B cell (primary cell): ENCODE measurements at regions not wholly inside any gene's neighbourhood (a gene's known extent, or its start where the extent isn't known, plus 50 kb on each side); places are given as distances from the start of the nearest gene placed in this dataset.

Source experiments
- ATAC-seq: fragments of 200-7000 bp; cut with Tn5 transposase; one replicate; pipeline ENCODE4 v1.10.0; 2021; ENCODE audit warnings: low read depth, mild to moderate bottlenecking, moderate number of reproducible peaks, moderate library complexity
- CTCF ChIA-PET: fragments of 350-600 bp; sonication (Branson Sonifier 250); formaldehyde crosslinking; loops from one replicate; lab custom pipeline; 2021; ENCODE audit warnings: antibody characterized with exemption, inconsistent platforms; lab: Charles Lee
- POLR2A ChIA-PET: fragments of 350-600 bp; sonication (Branson Sonifier 250); formaldehyde crosslinking; loops from one replicate; lab custom pipeline; 2021; ENCODE audit warnings: antibody characterized with exemption; lab: Charles Lee
- DNase-seq: peaks from one replicate; pipeline ENCODE4 v3.0.0; 2013
- H2AFZ ChIP-seq: 2 replicates; pipeline ENCODE4 v1.6.1; 2012; ENCODE audit warnings: mild to moderate bottlenecking, low read depth, low read length; ENCODE audit not compliant: insufficient read depth, poor library complexity, severe bottlenecking
- H3K27ac ChIP-seq, 2 donors: 1 replicate in 1 of 2; 2 replicates in 1 of 2; pipeline ENCODE4 v1.5.1; 2012 to 2013; ENCODE audit warnings: low read length in 2 of 2, mild to moderate bottlenecking in 2 of 2, moderate library complexity in 1 of 2
- H3K27me3 ChIP-seq, 4 experiments: fragments of 200-600 bp in 1 of 4; sonication (generic) in 1 of 4; replicated peaks in 1 of 4; 1 replicate in 2 of 4; 2 replicates in 2 of 4; pipeline versions ENCODE4 v1.6.1 to v1.7.0; 2013 to 2016; ENCODE audit warnings: low read length in 3 of 4, mild to moderate bottlenecking in 2 of 4, mixed read lengths in 1 of 4, moderate library complexity in 1 of 4; ENCODE audit not compliant: insufficient read depth in 4 of 4, control insufficient read depth in 3 of 4; ENCODE audit errors: control extremely low read depth in 1 of 4
- H3K36me3 ChIP-seq, 2 experiments: replicated peaks in 1 of 2; 1 replicate in 1 of 2; 2 replicates in 1 of 2; pipeline versions ENCODE4 v1.6.1 to v1.7.1; 2013; ENCODE audit warnings: low read length in 1 of 2; ENCODE audit not compliant: insufficient read depth in 2 of 2, control insufficient read depth in 1 of 2; ENCODE audit errors: control extremely low read depth in 1 of 2, extremely low read depth in 1 of 2
- H3K4me1 ChIP-seq, 2 donors: fragments of 200-600 bp in 1 of 2; sonication (generic) in 1 of 2; 1 replicate in 1 of 2; 2 replicates in 1 of 2; pipeline versions ENCODE4 v1.5.1 to v1.6.1; 2013 to 2017; ENCODE audit warnings: low read length in 2 of 2; ENCODE audit not compliant: control insufficient read depth in 2 of 2, insufficient read depth in 2 of 2
- H3K4me2 ChIP-seq: replicated peaks from 2 replicates; pipeline ENCODE3; 2012; ENCODE audit warnings: mild to moderate bottlenecking, low read depth, low read length; ENCODE audit not compliant: poor library complexity, severe bottlenecking
- H3K4me3 ChIP-seq, 5 experiments: fragments of 200-600 bp in 1 of 5; sonication (generic) in 1 of 5; 1 replicate in 3 of 5; 2 replicates in 2 of 5; pipeline versions ENCODE4 v1.5.1 to v1.7.0; 2011 to 2016; ENCODE audit warnings: low read length in 4 of 5, mild to moderate bottlenecking in 4 of 5, low read depth in 2 of 5, control low read depth in 1 of 5, moderate library complexity in 1 of 5; ENCODE audit not compliant: insufficient read depth in 1 of 5; ENCODE audit errors: control extremely low read depth in 1 of 5, extremely low read depth in 1 of 5
- H3K79me2 ChIP-seq: fragments of 200-600 bp; sonication (generic); one replicate; pipeline ENCODE4 v1.6.0; 2016; ENCODE audit warnings: low read length; ENCODE audit not compliant: control insufficient read depth, insufficient read depth
- H3K9ac ChIP-seq: fragments of 200-600 bp; sonication (generic); 2 replicates; pipeline ENCODE4 v1.6.1; 2017; ENCODE audit warnings: mild to moderate bottlenecking, low read length, moderate library complexity
- H3K9me3 ChIP-seq, 3 donors: one replicate each; pipeline versions ENCODE4 v1.6.1 to v1.7.1; 2013; ENCODE audit warnings: low read length in 2 of 3; ENCODE audit not compliant: control insufficient read depth in 2 of 3, insufficient read depth in 1 of 3; ENCODE audit errors: control extremely low read depth in 1 of 3
- H4K20me1 ChIP-seq: 2 replicates; pipeline ENCODE4 v1.6.0; 2012; ENCODE audit warnings: mild to moderate bottlenecking, low read length; ENCODE audit not compliant: insufficient read depth, control insufficient read depth, poor library complexity, severe bottlenecking
- H3K27ac Mint-ChIP-seq: one replicate; pipeline ENCODE4 v1.8.0; 2021; ENCODE audit warnings: mixed read lengths
- H3K27me3 Mint-ChIP-seq: one replicate; pipeline ENCODE4 v1.8.0; 2021; ENCODE audit warnings: mixed read lengths
- H3K4me1 Mint-ChIP-seq: one replicate; pipeline ENCODE4 v1.8.0; 2021; ENCODE audit warnings: mixed read lengths
- H3K4me3 Mint-ChIP-seq: one replicate; pipeline ENCODE4 v1.8.0; 2021; ENCODE audit warnings: mixed read lengths
- H3K9me3 Mint-ChIP-seq: one replicate; pipeline ENCODE4 v1.8.0; 2022; ENCODE audit warnings: mixed read lengths; ENCODE audit not compliant: insufficient read depth
- CTCF ChIP-seq: fragments of 200-600 bp; IDR thresholded peaks from one replicate; pipeline ENCODE4 v1.8.0; 2022; ENCODE audit warnings: antibody characterized with exemption, mild to moderate bottlenecking
- EZH2 ChIP-seq: IDR thresholded peaks from 2 replicates; pipeline ENCODE4 v1.6.1; 2012; ENCODE audit warnings: borderline replicate concordance, low read depth, mild to moderate bottlenecking, moderate library complexity, low read length; ENCODE audit not compliant: insufficient read depth, poor library complexity, severe bottlenecking
- WGBS: methylation state at CpG from one replicate; pipeline ENCODE4 v1.1.5; 2013; ENCODE audit warnings: missing lambda C conversion rate; ENCODE audit not compliant: insufficient coverage; 5-methylcytosine and 5-hydroxymethylcytosine counted together
- intact Hi-C: fragments of 100-400 bp; cut with micrococcal nuclease; formaldehyde crosslinking; loops from one replicate; pipeline ENCODE4 v1.10.0; 2022

DNA sequence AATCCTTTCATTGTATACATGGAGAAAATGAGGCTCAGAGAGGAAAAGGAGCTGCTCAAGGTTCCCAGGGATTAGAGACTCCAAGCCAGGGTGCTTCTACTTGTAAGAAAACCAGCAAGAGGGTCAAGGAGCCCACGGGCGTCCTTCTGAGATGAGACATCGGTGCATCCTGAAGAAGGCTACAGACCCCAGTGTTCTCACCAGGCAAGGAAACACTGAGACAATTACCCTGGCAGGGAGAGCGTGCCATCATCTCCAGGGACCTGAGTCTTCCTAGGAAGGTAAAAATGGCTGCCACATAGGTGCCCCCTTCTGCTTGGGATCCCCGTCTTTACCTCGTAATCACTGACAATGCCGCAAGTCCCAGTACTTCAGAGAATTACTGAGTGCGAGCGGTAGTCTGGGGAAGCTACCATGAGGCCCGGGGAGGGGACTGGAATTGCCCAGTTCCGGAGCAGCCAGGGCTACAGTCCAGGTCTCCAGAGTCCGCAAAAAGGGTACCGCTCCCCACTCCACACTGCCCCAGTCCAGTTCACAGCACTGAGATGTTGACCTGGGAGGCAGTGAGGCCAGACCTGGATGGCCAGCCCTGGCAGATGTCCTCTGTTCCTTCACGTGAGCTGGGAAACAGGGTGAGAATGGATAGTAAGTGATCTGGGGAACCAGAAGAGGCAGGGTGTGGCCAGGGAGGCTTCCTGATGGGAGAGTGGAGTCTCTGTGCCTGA lies 164.7 kb upstream of the SMAD3 start:
- ATAC-seq (no peak), DNase-seq (no peak)
- H3K9ac ChIP-seq = no peak overlapping the region
- peaks cover 10 to 11% of the 10 kb centered on the region in 2 donors for H3K4me1 ChIP-seq
- H3K4me2 ChIP-seq = no peak overlapping the region
- no peak overlapping the region for H3K4me3 ChIP-seq
- H3K27me3 Mint-ChIP-seq = peaks cover 6% of the 10 kb centered on the region
- H3K27ac Mint-ChIP-seq = no peak overlapping the region
- H3K4me3 Mint-ChIP-seq = no peak overlapping the region
- ChIA-PET CTCF (interaction anchor here (1.4 kb wide), 1 partner anchor 33 kb away, joined by 6 read pairs; no protein-coding TSS in a partner anchor), POLR2A (no interaction called here)
- no peak overlapping the region for H2AFZ ChIP-seq
- H3K36me3 ChIP-seq = no peaks in the 10 kb centered on the region
- intact Hi-C loops = no loop called here
- no peaks in the 10 kb centered on the region for H3K27me3 ChIP-seq
- no peaks in the 10 kb centered on the region for H3K9me3 Mint-ChIP-seq
- 92% methylated on average over 14 of the region's 14 CpGs for WGBS
- TF ChIP-seq CTCF (no peak), EZH2 (no peak)
- no peaks in the 10 kb centered on the region for H3K9me3 ChIP-seq
- H3K79me2 ChIP-seq = no peaks in the 10 kb centered on the region
- peaks cover 17% of the 10 kb centered on the region for H3K4me1 Mint-ChIP-seq
- no peaks in the 10 kb centered on the region for H4K20me1 ChIP-seq
- H3K27ac ChIP-seq = no peak overlapping the region

DNA sequence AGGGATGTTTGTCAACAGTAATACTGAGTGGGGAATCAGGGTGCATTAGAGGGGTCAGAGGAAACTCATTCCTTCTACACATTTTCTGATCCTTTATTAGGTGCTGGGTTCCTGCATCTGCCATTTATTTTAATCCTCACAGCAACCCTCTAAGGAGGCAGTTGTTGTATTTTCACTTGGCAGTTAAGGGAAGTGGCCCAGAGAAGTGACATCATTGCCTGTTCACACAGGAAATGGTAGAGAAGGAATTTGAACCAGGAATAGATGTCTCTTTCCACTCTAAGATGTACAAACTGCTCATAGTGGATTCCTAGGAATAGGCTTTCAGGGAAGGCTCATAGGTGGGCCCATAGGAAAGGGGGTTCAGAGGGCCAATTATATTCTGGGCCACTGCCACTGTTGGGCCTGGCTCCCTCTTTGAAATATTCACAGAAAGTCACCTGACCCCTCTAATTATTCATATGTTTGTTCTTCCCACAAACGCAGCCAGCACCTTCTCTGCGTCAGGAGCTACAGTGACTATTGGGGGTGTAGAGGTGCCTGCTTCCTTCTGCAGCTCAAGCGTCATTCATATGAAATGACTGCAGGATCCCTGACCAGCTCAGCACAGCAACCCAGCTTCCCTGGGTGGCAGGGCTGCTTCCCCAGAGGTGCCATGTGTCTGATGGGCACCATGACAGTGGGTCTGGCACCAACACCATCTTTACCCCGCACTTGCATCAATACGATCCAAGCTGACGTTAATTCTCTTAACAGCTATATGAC lies 163.9 kb upstream of the SMAD3 start:
- Histone ChIP-seq H3K9ac (no peak overlapping the region), H3K27ac (no peak overlapping the region), H4K20me1 (no peaks in the 10 kb centered on the region), H3K27me3 (no peaks in the 10 kb centered on the region), H3K4me3 (no peak overlapping the region), H3K79me2 (no peaks in the 10 kb centered on the region), H2AFZ (no peak overlapping the region), H3K9me3 (no peaks in the 10 kb centered on the region), H3K36me3 (no peaks in the 10 kb centered on the region), H3K4me1 (peaks cover 10 to 11% of the 10 kb centered on the region in 2 donors), H3K4me2 (no peak overlapping the region)
- no peak for TF ChIP-seq CTCF
- TF ChIP-seq EZH2 = no peak
- H3K27ac Mint-ChIP-seq = no peak overlapping the region
- DNase-seq = no peak
- no peaks in the 10 kb centered on the region for H3K9me3 Mint-ChIP-seq
- ATAC-seq = no peak
- intact Hi-C loops = loop anchor here (2.0 kb wide), 1 partner anchor 299 kb away; no protein-coding TSS in a partner anchor
- WGBS = 100% methylated on average over 1 of the region's 6 CpGs
- ChIA-PET CTCF (interaction anchor here (0.7 to 1.4 kb wide), 3 partner anchors 34 to 1240 kb away, joined by 3 to 6 read pairs (median 4); no protein-coding TSS in a partner anchor), POLR2A (no interaction called here)
- H3K27me3 Mint-ChIP-seq = peaks cover 6% of the 10 kb centered on the region
- peaks cover 13% of the 10 kb centered on the region for H3K4me1 Mint-ChIP-seq
- H3K4me3 Mint-ChIP-seq = no peak overlapping the region
